Keratinocyte (primary cell): ENCODE measurements at regions not wholly inside any gene's neighbourhood (a gene's known extent, or its start where the extent isn't known, plus 50 kb on each side); places are given as distances from the start of the nearest gene placed in this dataset.

ENCODE experiments used
- CTCF ChIP-seq, 3 experiments: IDR thresholded peaks in 1 of 3; conservative IDR thresholded peaks in 1 of 3; optimal IDR thresholded peaks in 1 of 3; 2 replicates in 2 of 3; 3 replicates in 1 of 3; pipeline versions ENCODE3 to v1.5.1; 2011; ENCODE audit warnings: low read length in 3 of 3, mild to moderate bottlenecking in 3 of 3, moderate library complexity in 2 of 3, control low read depth in 1 of 3, inconsistent platforms in 1 of 3; ENCODE audit not compliant: insufficient read depth in 2 of 3; ENCODE audit errors: extremely low read depth in 1 of 3
- EZH2 ChIP-seq: IDR thresholded peaks from one replicate; pipeline ENCODE4 v1.6.1; 2012; ENCODE audit warnings: inconsistent platforms, mild to moderate bottlenecking, low read length, moderate library complexity

DNA sequence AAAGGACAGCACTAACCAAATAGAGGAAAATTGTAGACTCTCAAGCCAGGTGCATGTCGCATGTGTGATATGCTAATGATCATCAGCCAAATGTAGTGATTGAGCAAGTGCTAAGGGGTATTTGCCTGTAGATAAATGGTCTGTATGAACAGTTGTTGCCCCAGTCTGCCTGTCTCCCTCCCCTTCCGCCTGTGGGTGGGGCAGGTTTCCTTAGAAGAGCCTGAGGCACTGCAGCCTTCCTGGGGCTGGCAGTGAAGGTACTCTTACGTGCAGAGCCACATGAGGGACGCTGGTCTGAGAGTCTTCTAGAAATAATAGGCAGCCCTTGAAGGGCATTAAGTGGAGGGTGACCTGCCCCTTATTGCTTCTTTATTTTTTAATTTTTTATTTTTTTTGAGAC is 152.1 kb downstream of the SNX10 start:
- TF ChIP-seq CTCF (optimal IDR thresholded peaks at IDR 0.05 in 1 of 3, IDR thresholded peaks at IDR 0.05 in 1 of 3, conservative IDR thresholded peaks at IDR 0.05 in 1 of 3; ENCODE audit: extremely low read depth in 1 of 3, insufficient read depth in 2 of 3, low read length in 3 of 3) (no peak), EZH2 (no peak)
